Coronary artery (tissue), 2 donors: ENCODE measurements at regions not wholly inside any gene's neighbourhood (a gene's known extent, or its start where the extent isn't known, plus 50 kb on each side); places are given as distances from the start of the nearest gene placed in this dataset.

ENCODE experiments used
- DNase-seq: peaks from one replicate; pipeline ENCODE4 v3.0.0-alpha.2; 2017; ENCODE audit warnings: low spot score
- H3K27ac ChIP-seq, 2 donors: fragments of 200-600 bp; sonication (generic); one replicate each; pipeline ENCODE4 v1.5.1; 2016 to 2019
- H3K4me3 ChIP-seq: fragments of 200-600 bp; sonication (generic); 2 replicates; pipeline ENCODE4 v1.5.1; 2016; ENCODE audit warnings: mild to moderate bottlenecking, moderate library complexity
- CTCF ChIP-seq: fragments of 200-600 bp; sonication (generic); IDR thresholded peaks from one replicate; pipeline ENCODE4 v1.5.1; 2019; ENCODE audit warnings: antibody characterized with exemption

GRCh38 chr4:101500742-101501141 lies 153.4 kb upstream of the PPP3CA start:
- Histone ChIP-seq H3K4me3 (no peak overlapping the region), H3K27ac (no peak overlapping the region)
- no peak for TF ChIP-seq CTCF
- no peak for DNase-seq

GRCh38 chr4:101475246-101475645 lies 127.9 kb upstream of the PPP3CA start:
- no peak for TF ChIP-seq CTCF
- no peak overlapping the region for H3K27ac ChIP-seq
- no peak overlapping the region for H3K4me3 ChIP-seq
- no peak for DNase-seq

- no peak for DNase-seq
- TF ChIP-seq CTCF, result no peak
- H3K27ac ChIP-seq, result no peak overlapping the region
- H3K4me3 ChIP-seq, result no peak overlapping the region
Observed at GRCh38 chr4:101471201-101471600, 123.9 kb upstream of the PPP3CA start.

GRCh38 chr4:101464596-101464995 lies 117.3 kb upstream of the PPP3CA start:
- Histone ChIP-seq H3K4me3 (no peak overlapping the region), H3K27ac (no peak overlapping the region)
- DNase-seq, result no peak
- no peak for TF ChIP-seq CTCF

GRCh38 chr4:101458914-101459313 lies 111.6 kb upstream of the PPP3CA start:
- Histone ChIP-seq H3K4me3 (no peak overlapping the region), H3K27ac (no peak overlapping the region)
- no peak for TF ChIP-seq CTCF
- DNase-seq, result no peak

- Histone ChIP-seq H3K27ac (no peak overlapping the region), H3K4me3 (no peak overlapping the region)
- no peak for TF ChIP-seq CTCF
- no peak for DNase-seq
Observed at GRCh38 chr4:101458473-101458872, 111.1 kb upstream of the PPP3CA start.

GRCh38 chr4:101451086-101451485 lies 103.8 kb upstream of the PPP3CA start:
- TF ChIP-seq CTCF, result no peak

More at GRCh38 chr4:101451086-101451485, 103.8 kb upstream of the PPP3CA start:
- DNase-seq, result no peak
- H3K4me3 ChIP-seq, result no peak overlapping the region
- no peak overlapping the region for H3K27ac ChIP-seq
